ENCODE measurements at regions not wholly inside any gene's neighbourhood (a gene's known extent, or its start where the extent isn't known, plus 50 kb on each side); places are given as distances from the start of the nearest gene placed in this dataset.
A peak's percentile ranks its signal among the peaks of the same experiment; 100 is the strongest.
"Not testable (repeated sequence)": the region's sequence is repeated elsewhere in the genome, so short reads cannot be mapped to it uniquely, and the experiment has no call there.

DNA sequence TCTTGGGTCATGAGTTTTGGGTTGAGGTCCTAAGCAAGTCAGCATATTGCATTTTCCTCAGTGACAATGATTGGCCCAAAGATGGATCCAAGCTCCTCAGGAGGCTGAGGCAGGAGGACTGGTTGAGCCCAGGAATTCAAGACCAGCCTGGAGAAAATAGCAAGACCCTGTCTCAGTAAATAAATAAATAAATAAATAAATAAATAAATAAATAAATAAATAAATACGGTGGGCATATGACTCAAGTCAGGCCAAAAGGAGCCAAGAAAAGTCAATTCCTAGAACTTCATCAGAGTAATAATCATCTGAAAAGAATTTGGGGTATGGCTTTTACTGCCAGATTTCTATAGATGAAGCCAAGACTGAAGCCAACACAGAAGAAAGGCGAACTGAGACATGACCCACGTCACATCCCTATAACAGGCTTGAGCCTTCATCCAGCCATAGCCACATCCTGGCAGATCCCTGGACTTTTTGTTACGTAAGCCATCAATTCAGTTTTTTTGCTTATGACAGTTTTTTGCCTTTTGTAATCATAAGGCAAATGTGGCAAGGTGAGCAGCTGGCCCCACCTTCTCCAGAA, 88.5 kb upstream of the NFASC start:
- no peak for DNase-seq

DNA sequence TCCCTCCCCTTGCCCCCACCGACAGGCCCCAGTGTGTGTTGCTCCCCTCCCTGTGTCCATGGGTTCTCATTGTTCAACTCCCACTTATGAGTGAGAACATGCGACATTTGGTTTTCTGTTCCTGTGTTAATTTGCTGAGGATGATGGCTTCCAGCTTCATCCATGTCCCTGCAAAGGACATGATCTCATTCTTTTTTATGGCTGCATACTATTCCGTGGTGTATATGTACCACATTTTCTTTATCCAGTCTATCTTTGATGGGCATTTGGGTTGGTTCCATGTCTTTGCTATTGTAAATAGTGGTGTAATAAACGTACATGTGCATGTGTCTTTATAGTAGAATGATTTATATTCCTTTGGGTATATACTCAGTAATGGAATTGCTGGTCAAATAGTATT, 85.6 kb upstream of the NFASC start:
- DNase-seq, result not testable (repeated sequence)

DNA sequence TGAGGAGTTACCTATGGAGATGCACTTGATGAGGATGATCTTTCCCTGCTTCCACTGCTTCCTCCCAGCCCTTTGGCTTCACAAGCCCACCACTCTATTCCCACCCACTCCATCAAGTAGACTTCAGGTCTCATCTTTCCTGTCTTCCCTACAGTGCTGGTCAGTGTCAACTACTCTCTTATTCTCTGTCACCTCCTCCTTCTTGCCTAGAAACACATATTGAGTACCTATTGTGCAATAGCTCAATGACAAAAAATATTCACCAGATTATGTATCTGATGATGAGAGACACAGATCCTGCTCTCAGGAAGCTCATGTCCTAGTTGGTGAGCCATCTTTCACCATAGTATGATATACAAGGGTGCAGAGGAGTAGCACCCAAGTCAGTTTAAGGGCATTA, 82.2 kb upstream of the NFASC start:
- no peak for DNase-seq

DNA sequence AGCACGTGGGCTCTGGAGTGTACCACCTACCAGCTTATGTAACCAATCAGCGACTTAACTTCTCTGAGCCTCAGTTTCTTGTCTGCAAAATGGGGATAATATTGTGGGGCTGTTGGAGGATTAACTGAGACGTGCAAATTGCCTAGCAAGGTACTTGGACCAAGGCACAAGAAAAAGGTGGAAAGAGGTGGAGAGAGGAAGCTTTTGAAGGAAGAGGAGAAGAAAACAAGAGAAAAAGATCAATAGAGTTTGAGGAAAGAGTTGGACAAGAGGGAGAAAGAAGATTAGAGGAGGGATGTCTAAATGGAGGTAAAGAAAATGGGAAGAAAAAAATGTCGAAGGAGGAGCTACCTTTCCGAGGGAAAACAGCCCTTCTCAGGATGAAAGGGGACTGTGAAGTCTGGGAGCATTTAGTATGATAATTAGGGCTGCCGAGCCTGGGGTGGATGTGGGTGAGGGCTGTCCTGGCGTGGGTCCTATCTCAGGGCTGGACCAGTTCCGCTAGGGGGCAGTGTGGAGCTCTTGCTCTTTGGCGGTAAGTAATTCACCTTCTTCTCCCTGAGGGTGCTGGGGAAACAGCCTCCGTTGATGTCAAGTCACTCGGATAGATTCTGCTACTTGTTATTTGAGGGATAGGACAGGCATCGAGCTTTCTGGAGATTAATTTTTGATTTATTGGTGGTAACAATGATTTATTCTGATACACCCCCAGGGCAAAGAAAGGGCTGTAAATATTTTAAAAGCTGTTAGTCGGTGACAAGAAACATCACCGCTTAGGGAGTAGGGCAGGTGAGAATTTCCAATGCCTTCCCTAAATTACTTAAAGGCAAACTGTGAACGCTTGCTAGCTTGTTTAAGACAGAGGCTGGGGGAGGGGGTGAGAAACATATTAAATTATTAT, 79.0 kb upstream of the NFASC start:
- DNase-seq, result no peak

DNA sequence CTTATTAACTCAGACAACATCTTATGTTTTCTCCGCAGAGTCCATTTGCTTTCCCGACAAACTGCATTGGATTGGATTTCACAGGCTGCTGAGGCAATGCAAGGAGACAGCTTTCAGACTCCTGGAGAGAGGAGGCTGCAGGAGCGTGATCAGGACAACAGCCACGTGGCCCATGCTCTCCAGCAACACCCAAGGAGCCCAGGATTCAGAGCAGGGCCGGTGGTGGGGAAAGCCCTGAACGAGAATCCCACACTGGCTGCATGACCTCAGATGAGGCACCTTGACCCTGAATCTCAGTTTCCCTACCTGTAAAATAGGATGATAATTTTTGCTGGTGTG, 78.3 kb upstream of the NFASC start:
- DNase-seq, result no peak

DNA sequence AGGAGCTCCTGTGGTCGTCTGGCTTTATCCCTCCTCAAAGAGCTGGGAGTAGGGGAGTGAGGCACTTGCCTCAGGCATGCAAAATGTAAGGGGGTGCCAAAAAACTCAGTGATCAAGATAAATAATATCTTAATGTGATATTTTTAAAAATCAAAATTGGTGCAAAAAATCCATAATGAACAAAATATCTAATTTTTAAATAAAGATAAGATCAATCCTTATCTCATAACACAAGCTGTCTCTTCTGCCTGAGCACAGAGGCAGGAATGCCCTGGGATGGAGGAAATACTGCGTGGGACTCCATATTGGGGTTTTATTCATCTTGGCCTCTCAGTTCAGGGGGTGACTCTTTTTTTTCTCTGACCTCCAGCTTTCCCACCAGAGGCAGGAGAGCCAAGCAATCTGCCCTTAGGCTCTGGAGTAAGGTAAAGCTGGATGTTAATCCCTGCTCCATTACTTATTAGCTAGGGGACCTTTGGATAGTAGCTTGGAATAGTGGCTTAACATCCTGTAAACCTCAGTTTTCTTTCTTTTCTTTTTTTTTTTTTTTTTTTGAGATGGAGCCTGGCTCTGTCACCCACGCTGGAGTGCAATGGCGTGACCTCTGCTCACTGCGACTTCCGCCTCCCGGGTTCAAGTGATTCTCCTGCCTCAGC, 77.3 kb upstream of the NFASC start:
- no peak for DNase-seq

DNA sequence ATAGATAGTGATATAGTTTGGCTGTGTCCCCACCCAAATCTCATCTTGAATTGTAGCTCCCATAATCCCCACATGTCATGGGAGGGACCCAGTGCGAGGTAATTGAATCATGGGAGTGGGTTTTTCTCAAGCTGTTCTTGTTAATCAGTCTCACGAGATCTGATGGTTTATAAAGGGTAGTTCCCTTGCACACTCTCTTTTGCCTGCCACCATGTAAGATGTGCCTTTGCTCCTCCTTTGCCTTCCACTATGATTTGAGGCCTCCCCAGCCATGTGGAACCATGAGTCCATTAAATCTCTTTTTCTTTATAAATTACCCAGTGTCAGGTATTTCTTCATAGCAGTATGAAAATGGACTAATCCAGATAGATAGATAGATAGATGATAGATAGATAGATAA, 73.8 kb upstream of the NFASC start:
- not testable (repeated sequence) for DNase-seq

DNA sequence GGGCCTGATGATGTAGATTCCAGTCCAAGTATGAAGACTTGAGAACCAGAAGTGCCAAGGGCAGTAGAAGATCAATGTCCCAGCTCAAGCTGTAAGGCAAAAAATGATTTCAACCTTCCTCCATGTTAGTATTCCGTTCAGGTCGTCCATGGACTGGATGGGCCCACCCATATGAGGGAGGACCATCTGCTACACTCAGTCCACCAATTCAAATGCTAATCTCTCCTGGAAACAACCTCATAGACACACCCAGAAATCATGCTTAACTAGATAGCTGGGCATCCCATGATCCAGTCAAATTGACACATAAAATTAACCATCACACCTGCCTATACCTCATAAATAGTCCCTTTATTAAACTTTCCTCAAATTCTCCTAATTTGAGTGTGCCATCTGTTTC, 73.3 kb upstream of the NFASC start:
- no peak for DNase-seq

DNA sequence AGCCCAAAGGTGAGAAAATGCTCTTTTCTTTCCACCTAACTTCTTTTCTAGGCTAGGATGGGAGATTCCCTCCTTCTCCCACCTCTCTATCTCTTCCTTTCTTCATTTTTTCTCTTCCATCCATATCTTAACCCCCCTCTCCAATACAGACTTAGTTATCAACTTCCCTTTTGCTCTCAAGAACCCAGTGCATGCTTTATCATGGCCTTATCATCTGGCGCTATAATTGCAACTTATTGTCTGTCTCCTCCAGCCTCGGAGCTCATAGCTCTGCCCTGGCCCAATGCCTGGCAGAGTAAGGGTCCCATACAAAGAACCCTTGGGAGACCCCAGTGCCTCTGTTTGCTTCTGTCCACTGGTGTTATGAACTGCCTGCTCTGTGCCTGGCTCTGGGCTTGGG, 71.0 kb upstream of the NFASC start:
- no peak for DNase-seq

DNA sequence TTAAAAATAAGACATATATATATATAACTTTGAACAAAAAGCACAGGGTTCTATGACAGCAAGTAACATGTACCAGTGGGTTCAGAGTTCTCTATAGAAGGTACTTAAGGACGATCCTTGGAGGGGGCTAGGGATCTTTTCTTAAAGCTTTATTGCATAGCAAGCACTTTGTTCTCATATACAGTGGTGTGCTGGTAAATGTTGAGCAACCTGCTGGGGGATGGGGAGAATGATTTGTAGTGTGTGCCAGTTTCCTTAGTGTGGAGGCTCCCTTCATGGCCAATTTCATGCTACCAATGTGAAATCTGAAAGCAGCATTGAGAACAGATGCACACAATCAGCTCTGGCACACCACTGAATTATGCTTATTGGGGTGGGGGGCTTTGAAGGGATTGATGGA, 69.5 kb upstream of the NFASC start:
- DNase-seq, result no peak

DNA sequence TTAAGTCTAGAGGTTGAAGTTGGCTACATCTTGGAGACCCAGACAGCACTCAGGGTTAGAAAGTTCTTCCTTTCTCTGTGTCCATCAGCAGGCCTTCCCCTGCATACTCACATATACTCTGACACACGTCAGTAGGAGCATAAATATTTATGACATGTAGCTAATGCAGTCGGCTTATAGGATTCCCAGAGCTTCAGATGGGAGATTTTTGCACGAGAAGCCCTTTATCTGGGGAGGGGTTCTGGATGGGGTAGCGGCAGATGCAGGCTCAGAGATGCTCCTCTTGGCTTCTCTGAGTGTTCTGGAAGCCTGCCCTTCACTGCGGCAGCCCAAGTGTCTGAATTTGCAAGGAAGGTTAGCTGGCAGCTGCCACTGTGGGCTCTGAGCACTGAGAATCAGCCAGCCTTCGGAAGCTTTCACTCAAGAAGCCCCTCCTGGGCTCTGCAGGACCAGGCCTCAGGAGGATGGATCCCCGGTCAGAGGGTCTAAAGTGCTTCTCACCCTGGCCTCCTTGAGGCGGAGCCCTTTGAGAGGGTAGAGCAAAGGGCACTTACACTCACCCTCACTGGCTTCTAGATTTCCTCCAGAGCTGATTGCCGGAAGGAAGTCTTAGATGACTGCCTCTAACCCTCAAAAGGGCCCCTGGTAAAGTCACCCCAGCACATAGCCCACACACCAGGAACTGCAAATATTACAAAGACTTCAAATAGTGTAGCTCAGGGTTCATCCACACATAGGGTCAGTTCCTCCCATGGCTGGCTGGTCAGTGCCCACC, 68.1 kb upstream of the NFASC start:
- DNase-seq, result no peak

DNA sequence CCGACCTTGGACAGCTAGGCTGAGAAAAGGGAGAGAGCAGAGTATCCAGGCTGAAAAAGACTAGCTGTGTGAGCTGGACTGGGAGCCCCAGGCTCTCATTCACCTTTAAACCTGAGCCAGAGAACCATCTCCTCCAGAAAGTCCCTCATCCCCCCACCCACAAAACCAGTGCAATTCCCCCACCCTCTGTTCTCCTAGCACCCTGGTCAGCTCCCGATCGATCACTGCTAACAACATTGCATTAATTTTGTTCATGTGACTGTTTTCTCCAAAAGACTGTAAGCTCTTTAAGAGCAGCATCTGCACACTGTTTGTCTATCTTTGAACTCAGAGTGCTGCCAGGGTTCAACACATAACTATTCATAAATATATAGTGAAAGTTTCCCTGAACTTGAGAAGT, 67.1 kb upstream of the NFASC start:
- no peak for DNase-seq

DNA sequence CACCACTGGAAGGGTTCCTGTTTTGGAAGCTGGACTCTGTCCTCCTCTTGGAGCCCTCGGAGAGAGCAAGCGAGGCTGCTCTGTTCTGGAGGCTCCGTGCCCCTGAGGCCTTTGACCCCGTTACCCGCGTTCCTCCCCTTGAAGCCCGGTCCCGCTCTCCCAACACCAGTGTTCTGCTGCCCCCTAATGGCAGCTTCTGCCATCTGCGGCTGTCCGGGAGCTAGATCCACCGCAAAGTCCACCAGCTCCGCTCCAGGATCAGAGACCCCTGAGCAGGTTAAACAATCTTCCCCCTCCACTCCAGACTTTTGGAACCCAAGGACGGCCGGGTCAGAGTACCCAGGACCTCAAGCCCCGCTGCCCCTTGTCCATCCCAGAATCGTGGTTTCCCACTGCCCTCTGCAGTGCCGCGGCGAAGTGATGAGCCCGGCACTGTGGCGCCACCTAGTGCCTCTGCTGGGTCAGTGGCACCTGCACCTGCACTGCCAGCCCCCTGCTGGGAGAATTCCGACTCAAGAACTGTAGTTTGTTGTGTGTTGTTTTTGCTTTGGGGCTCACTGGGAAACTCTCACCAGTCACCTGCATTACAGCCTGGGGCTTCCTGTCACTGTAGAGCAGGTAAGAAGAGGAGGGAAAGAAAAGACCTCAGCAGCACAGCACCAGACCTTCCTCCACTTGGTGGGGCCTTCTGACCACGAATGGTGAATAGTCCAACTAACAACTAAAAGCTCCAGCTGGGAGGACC, 63.5 kb upstream of the NFASC start:
- DNase-seq, result peak; percentile 63

DNA sequence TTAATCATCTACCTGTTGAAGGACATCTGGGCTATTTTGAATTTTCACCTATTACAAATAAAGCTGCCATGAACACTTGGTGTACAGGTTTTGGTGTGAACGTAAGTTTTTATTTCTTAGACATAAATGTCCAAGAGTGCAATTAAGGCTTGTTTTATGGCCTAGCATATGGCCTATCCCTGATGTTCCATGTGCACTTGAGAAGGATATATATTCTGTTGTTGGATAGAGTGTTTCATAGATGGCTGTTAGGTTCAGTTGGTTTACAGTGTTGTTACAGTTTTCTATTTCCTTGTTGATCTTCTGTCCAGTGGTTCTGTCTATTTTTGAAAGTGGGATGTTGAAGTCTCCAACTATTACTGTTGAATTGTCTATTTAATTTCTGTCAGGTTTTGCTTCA, 61.2 kb upstream of the NFASC start:
- DNase-seq, result no peak

DNA sequence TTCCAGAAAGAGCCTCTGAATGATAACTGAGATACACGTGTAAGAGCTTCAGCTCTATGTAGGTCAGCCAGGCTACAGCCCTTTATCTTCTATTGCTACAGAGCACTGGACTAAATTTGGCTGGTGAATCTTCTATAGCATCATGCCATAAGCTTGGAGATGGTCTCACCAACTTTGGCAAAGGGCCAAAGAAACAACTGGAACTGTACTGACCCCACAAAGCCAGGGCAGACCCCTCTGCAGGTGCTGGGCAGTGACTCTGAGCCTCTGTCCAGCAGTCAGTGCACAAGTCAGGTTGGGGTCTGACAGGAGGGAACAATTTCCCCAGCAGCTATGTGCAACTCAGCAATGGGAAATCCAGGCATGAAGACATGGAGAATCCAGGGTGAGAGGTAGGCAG, 57.8 kb upstream of the NFASC start:
- DNase-seq, result no peak

DNA sequence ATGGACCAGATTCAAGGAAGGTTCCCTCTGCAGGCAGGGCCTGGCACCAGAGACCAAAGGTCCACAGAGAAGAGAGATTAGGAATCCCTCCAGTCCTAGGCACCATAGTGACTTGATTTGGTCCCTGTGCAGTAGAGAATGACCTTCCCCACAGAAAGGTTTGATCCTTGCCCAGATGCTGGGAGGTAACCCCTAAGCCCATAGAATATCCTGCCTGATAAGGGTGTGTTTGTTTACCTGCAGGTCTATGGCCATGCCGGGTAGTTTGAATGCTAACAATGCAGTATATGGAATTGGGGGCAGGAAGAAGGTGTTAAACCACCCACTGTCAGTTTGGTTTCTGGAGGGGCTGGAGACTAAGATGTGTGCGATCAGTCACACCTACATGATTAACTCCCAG, 57.1 kb upstream of the NFASC start:
- DNase-seq, result no peak

DNA sequence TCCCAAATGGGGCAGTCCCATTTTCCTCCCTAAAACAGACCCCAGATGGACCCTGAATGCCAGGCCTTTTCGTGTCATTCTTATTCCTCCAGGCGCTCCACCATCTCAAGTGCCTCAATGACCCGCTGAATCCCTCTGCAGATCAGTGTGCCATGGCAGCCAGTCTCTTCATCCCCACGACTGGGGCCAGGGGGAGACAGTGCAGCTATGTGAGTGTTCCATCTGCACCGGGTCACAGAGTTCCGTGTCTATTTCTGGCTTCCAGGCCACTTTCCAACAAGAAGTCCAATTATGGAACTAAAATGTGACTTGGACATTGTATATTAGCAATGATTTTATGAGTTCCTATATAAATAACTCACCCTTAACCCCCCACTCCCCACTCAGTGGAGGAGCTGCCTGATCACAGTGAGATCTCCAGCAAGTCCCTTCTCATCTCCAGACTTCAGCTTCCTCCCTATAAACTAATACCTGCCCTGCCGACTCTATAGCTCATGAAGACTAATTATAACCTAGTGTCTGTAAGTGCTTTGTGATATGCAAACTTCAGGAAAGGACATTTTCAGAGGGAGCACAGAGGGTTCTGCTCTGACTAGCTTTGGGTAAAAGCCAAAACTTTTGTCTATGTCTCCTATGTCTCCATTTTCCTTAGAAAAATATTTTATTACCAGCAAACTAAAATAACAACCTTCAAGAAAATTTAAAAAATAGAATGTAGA, 56.3 kb upstream of the NFASC start:
- no peak for DNase-seq

DNA sequence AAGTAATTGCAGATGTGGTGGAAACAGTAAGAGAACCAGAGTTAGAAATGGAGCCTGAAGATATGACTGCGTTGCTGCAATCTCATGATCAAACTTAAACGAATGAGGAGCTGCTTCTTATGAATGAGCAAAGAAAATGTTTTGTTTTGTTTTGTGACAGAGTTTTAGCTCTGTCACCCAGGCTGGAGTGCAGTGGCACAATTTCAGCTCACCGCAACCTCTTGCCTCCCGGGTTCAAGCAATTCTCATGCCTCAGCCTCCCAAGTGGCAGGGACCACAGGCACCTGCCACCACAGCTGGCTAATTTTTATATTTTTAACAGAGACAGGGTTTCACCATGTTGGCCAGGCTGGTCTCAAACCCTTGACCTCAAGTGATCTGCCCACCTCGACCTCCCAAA, 53.3 kb upstream of the NFASC start:
- no peak for DNase-seq

DNA sequence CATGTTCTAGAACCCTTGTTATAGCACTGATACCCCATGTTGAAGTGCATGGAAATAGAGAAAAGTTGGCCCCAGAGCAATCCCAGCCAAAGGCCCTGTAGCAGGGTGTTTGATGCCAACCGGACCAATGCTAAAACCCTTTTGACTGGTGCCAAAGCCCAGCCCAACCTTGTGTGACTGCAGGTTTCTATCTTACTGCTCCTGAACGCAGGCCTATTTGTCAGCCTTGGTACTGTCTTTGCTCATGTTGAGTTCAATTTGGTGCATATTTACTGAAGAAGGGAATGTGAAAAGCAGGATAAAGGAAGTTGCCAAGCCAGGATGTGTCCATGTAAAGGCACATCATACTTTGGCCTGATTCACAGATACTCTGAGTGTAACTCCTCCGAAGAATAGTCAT, 51.7 kb upstream of the NFASC start:
- DNase-seq, result no peak

DNA sequence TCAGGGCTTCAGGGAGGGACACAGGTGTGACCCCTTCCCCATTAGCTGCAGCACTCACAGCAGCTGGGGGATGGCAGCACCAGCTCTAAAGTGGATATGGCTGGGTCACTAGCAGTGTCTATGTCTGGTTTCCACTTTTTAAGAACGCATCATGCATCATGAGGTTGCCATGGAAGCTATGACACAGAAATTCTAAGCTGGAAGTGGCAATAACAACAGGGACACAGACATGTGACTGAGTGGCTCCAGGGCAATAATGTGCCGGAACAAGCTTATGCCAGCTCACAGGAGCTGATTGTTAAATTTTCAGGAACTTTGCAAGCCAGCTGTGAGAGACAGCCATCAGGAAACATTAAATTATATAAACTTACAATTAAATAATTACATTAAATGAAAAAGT, 51.2 kb upstream of the NFASC start:
- no peak for DNase-seq
